GM12872 (cell line): ENCODE measurements at regions not wholly inside any gene's neighbourhood (a gene's known extent, or its start where the extent isn't known, plus 50 kb on each side); places are given as distances from the start of the nearest gene placed in this dataset.

ENCODE experiments used
- CTCF ChIP-seq: IDR thresholded peaks from 3 replicates; pipeline ENCODE4 v1.5.1; 2011; ENCODE audit warnings: low read depth, mild to moderate bottlenecking, low read length, moderate library complexity; ENCODE audit not compliant: insufficient read depth

DNA sequence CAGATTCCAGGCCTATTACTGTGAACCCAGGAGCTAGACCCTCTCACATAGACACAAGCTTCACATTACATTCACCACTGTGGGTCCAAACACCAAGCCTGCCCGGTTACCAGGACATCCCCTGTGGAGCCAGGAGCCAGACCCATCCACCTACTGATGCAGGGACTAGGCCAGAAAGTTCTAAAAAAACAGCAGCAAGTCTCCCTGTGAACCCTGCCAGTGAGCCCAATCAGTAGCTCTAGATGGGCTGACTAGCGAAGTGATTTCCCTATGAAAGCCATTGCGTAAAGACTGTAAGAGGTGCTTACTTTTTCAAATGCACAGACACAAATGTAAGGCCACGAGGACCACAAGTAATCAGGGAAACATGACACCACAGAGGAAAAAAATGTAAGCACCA is 352.3 kb downstream of the TMEM161B start:
- TF ChIP-seq CTCF: no peak

DNA sequence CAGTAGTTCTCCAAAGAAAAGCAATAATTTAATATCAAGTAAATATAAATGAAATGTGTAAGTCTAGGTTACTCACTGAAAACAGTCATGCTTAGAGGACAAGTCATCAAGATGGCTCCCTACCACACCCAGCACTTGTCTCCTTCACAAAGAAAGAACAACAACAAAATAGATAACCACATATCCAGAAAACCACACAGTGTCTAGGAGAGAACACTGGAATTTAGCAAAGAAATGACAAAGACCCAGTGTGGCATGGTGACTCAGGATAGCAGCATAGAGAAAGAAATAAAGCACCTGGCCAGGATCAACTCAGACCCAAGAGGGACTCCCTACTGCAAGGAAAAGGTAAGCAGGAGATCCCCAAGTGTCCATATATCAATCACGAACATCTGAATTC is 356.2 kb downstream of the TMEM161B start:
- TF ChIP-seq CTCF: no peak

DNA sequence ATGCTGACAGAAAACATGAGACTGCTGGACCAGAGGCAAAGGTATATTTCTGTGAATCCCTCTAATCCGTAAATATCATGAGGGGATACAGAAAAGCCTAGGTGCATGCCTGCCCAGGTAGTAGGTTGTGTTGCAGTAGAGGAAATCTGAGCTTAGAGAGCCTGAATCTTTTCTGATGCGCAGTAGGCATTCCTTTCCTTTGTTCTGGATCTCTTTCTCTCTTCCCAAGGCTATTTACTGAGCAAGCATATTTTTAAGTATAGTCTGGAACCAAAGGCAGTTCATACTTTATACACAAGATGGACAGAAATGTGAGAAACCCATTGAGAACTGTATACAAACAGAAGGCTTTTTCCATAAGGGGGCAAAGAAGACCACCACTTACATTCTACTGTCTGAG is 359.3 kb downstream of the TMEM161B start:
- no peak for TF ChIP-seq CTCF

- TF ChIP-seq CTCF: no peak
Observed at GRCh38 chr5:87906962-87907361, 361.7 kb downstream of the TMEM161B start.

DNA sequence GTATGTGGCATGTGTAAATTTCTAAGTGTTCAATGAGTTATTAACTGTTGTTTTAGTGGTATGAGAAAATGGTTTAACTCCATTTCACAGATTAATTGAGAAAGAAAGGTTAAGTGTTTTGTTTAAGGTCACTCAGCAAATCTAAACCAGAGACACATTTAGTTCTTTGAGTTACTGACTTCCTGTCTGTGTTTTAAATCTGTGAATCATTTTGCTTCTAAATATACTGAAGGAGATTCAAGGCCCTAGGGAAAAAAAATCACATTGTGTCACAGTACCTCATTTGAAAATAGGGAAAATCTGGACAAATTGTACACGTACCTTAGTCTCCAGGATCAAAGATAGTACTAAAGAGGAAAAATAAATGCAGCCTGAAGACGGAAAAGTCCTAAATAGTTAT is 368.2 kb downstream of the TMEM161B start:
- TF ChIP-seq CTCF: no peak

DNA sequence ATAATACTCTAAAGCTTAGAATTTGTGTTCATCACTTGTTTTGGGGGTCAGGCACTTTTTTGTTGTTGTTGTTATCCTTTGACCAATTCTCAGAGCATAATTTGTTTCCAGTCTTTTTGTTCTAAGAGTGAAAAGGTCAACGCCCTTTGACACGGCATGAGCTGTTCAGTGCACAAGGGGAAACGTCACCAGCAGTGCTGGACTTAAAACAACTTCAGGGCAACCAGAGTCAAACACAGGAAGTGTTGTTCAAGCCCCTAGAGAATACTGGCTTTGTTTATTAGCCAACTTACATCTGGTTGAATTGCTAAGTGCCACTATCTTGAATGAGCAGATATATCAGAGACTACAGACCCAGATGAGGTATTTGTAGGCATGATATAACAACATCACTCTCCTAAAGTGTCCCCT is 368.9 kb downstream of the TMEM161B start:
- no peak for TF ChIP-seq CTCF

DNA sequence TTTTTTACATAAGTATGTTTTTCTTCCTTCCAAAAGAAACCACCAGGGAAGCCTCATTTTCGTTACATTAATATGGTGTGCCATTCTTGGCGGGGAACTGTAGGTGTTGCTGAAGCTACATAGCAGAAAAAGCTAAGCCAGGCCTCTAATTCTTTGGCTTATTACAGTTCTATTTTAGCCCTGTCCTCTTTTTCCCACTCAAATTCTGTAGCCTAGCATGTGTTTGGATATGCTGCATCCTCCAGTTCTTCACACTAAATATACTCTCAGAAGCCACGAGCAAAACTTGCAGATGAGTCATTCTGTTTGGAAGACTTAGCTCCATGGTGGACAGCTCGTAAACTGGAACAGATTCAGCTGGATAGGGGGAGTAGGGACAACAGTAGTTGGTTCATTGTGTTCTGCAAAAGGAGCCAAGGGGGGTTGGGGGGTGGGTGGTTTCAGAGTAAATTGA is 369.4 kb downstream of the TMEM161B start:
- no peak for TF ChIP-seq CTCF

GRCh38 chr5:87898574-87898973 is 370.1 kb downstream of the TMEM161B start:
- TF ChIP-seq CTCF: no peak
